SH-SY5Y (cell line): ENCODE measurements at regions not wholly inside any gene's neighbourhood (a gene's known extent, or its start where the extent isn't known, plus 50 kb on each side); places are given as distances from the start of the nearest gene placed in this dataset.

Experiments
- GATA2 ChIP-seq: IDR thresholded peaks from 2 replicates; pipeline ENCODE4 v1.6.1; 2011; ENCODE audit warnings: mild to moderate bottlenecking, low read depth, low read length
- GATA3 ChIP-seq: IDR thresholded peaks from 2 replicates; pipeline ENCODE4 v1.6.1; 2011; ENCODE audit warnings: low read depth, mild to moderate bottlenecking, low read length, moderate library complexity

GRCh38 chr2:163970058-163970813, 234.4 kb upstream of the FIGN start:
- TF ChIP-seq GATA2 (no peak), GATA3 (no peak)
